K562 (cell line): ENCODE measurements at regions not wholly inside any gene's neighbourhood (a gene's known extent, or its start where the extent isn't known, plus 50 kb on each side); places are given as distances from the start of the nearest gene placed in this dataset.

Source experiments
- ATAC-seq: fragments of 200-7000 bp; cut with Tn5 transposase; 3 replicates; pipeline ENCODE4 v1.9.1; 2020; ENCODE audit warnings: moderate library complexity
- BruUV-seq: library from RNA; stranded (reverse); fragments of 400-500 nt; replicated peaks from 2 replicates; lab custom pipeline; 2021; lab: Mats Ljungman, UMichigan
- CTCF ChIA-PET: fragments of 300-600 bp; formaldehyde crosslinking; extraction: SDS; loops from one replicate; lab custom pipeline; 2021; ENCODE audit warnings: low intra/inter-chr PET ratio; lab: Yijun Ruan, JAX
- POLR2A ChIA-PET: fragments of 300-600, 350-650 bp; sonication (Branson Sonifier 250); formaldehyde crosslinking; extraction: SDS; loops from one replicate; lab custom pipeline; 2021; ENCODE audit warnings: antibody characterized with exemption, inconsistent platforms; lab: Yijun Ruan, JAX
- DNase-seq, 4 experiments: peaks; one replicate each; pipeline versions ENCODE4 v3.0.0 to v3.0.0-alpha.2; 2011 to 2018; ENCODE audit warnings: low spot score in 3 of 4, mixed read lengths in 3 of 4; ENCODE audit errors: extremely low read depth in 1 of 4
- FAIRE-seq: peaks from 2 replicates; lab custom pipeline; 2011; peaks lifted over from hg19 to GRCh38; lab: Jason Lieb, UNC
- H2AFZ ChIP-seq: 2 replicates; pipeline ENCODE4 v1.6.0; 2011; ENCODE audit warnings: low read depth, low read length, control low read depth, inconsistent platforms
- H3K27ac ChIP-seq: fragments of 200-600 bp; 3 replicates; pipeline ENCODE4 v1.8.0; 2011; ENCODE audit warnings: low read depth, mild to moderate bottlenecking, control low read depth, inconsistent platforms, low read length, moderate library complexity, mixed read lengths; ENCODE audit errors: extremely low read depth
- H3K27me3 ChIP-seq, 2 experiments: fragments of 300-600 bp in 1 of 2; 2 replicates in 1 of 2; 3 replicates in 1 of 2; pipeline versions ENCODE4 v1.6.0 to v1.8.0; 2011; ENCODE audit warnings: inconsistent platforms in 2 of 2, low read length in 2 of 2, mild to moderate bottlenecking in 1 of 2, mixed read lengths in 1 of 2, moderate library complexity in 1 of 2; ENCODE audit not compliant: control insufficient read depth in 2 of 2, insufficient read depth in 2 of 2
- H3K36me3 ChIP-seq: fragments of 300-600 bp; 3 replicates; pipeline ENCODE4 v1.8.0; 2011; ENCODE audit warnings: mild to moderate bottlenecking, low read length, inconsistent platforms; ENCODE audit not compliant: control insufficient read depth, insufficient read depth
- H3K4me1 ChIP-seq, 2 experiments: fragments of 200-600 bp in 1 of 2; replicated peaks in 1 of 2; 2 replicates in 1 of 2; 3 replicates in 1 of 2; pipeline versions ENCODE4 v1.5.1 to v1.8.0; 2011; ENCODE audit warnings: inconsistent platforms in 2 of 2, low read length in 2 of 2, mild to moderate bottlenecking in 1 of 2, mixed read lengths in 1 of 2, moderate library complexity in 1 of 2; ENCODE audit not compliant: control insufficient read depth in 2 of 2, insufficient read depth in 2 of 2
- H3K4me2 ChIP-seq: 2 replicates; pipeline ENCODE4 v1.6.1; 2011; ENCODE audit warnings: low read length, control low read depth, inconsistent platforms, mixed read lengths; ENCODE audit not compliant: insufficient read depth
- H3K4me3 ChIP-seq: fragments of 200-600 bp; sonication (generic), shearing (Covaris generic); 2 replicates; pipeline ENCODE4 v1.5.1; 2016; ENCODE audit warnings: control low read depth, inconsistent platforms
- H3K79me2 ChIP-seq: fragments of 200-600 bp; 3 replicates; pipeline ENCODE4 v1.8.0; 2011; ENCODE audit warnings: low read length, inconsistent platforms; ENCODE audit not compliant: control insufficient read depth, insufficient read depth
- H3K9ac ChIP-seq, 2 experiments: 2 replicates each; pipeline versions ENCODE4 v1.6.0 to v1.6.1; 2011; ENCODE audit warnings: low read depth in 2 of 2, low read length in 2 of 2, control low read depth in 1 of 2, inconsistent platforms in 1 of 2, mild to moderate bottlenecking in 1 of 2, mixed read lengths in 1 of 2; ENCODE audit not compliant: insufficient read depth in 1 of 2
- H3K9me1 ChIP-seq: one replicate; pipeline ENCODE4 v1.6.0; 2011; ENCODE audit warnings: inconsistent platforms, mild to moderate bottlenecking, low read length, moderate library complexity; ENCODE audit not compliant: control insufficient read depth, insufficient read depth
- H3K9me3 ChIP-seq: replicated peaks from 2 replicates; pipeline ENCODE4 v1.5.1; 2011; ENCODE audit warnings: low read depth, low read length, inconsistent platforms; ENCODE audit not compliant: control insufficient read depth, insufficient read depth
- H4K20me1 ChIP-seq: replicated peaks from 2 replicates; pipeline ENCODE4 v1.6.1; 2011; ENCODE audit warnings: low read length, inconsistent platforms, mixed read lengths; ENCODE audit not compliant: control insufficient read depth, insufficient read depth
- BRD9 ChIP-seq: fragments of 450-650 bp; IDR thresholded peaks from 2 replicates; pipeline ENCODE4 v1.6.1; 2018; ENCODE audit warnings: low read depth; ENCODE audit not compliant: partially characterized antibody
- CBX1 ChIP-seq: sonication (generic); IDR thresholded peaks from 2 replicates; pipeline ENCODE4 v1.6.1; 2016; ENCODE audit warnings: antibody characterized with exemption, low read depth, mild to moderate bottlenecking
- GABPB1 ChIP-seq: sonication (generic); formaldehyde crosslinking; IDR thresholded peaks from 2 replicates; pipeline ENCODE4 v1.8.0; 2022; ENCODE audit warnings: mild to moderate bottlenecking, missing genetic modification reagents
- HNRNPH1 ChIP-seq: fragments of 200-400 bp; formaldehyde crosslinking; optimal IDR thresholded peaks from 2 replicates; pipeline ENCODE3; 2017; ENCODE audit warnings: low read depth, mild to moderate bottlenecking, low read length, moderate library complexity
- KAT2B ChIP-seq: IDR thresholded peaks from one replicate; pipeline ENCODE4 v1.6.1; 2012; ENCODE audit warnings: low read depth, mild to moderate bottlenecking, control low read depth, inconsistent platforms, low read length, moderate library complexity
- KDM4B ChIP-seq, 2 experiments: fragments of 450-650 bp in 1 of 2; sonication (generic) in 1 of 2; IDR thresholded peaks; 2 replicates each; pipeline ENCODE4 v1.6.1; 2016 to 2017; ENCODE audit warnings: borderline replicate concordance in 2 of 2, antibody characterized with exemption in 1 of 2, low read depth in 1 of 2, mild to moderate bottlenecking in 1 of 2
- KLF1 ChIP-seq: fragments of 450-650 bp; IDR thresholded peaks from 2 replicates; pipeline ENCODE4 v1.6.1; 2016; ENCODE audit warnings: missing genetic modification characterization, missing compliant biosample characterization
- MEF2D ChIP-seq: conservative IDR thresholded peaks from 2 replicates; pipeline ENCODE4 v1.6.1; 2016; ENCODE audit warnings: low read depth, missing genetic modification characterization, missing compliant biosample characterization
- MYBL2 ChIP-seq, 2 experiments: fragments of 450-650 bp in 1 of 2; sonication (generic) in 1 of 2; formaldehyde crosslinking in 1 of 2; IDR thresholded peaks; 2 replicates each; pipeline versions ENCODE4 v1.6.1 to v1.8.1; 2017 to 2022; ENCODE audit warnings: borderline replicate concordance in 1 of 2, inconsistent platforms in 1 of 2, low read depth in 1 of 2, mild to moderate bottlenecking in 1 of 2, missing genetic modification reagents in 1 of 2, moderate library complexity in 1 of 2
- RBM17 ChIP-seq: fragments of 200-400 bp; formaldehyde crosslinking; IDR thresholded peaks from 2 replicates; pipeline ENCODE4 v1.6.1; 2017; ENCODE audit warnings: low read depth, mild to moderate bottlenecking, low read length, borderline replicate concordance
- STAG1 ChIP-seq: sonication (generic); formaldehyde crosslinking; IDR thresholded peaks from 2 replicates; pipeline ENCODE4 v1.5.0; 2020; ENCODE audit warnings: missing genetic modification reagents, borderline replicate concordance
- WGBS: fragments of 100-300 bp; shearing (Covaris generic); methylation state at CpG from one replicate; pipeline ENCODE4 v1.1.6; 2016; ENCODE audit warnings: low coverage, mixed read lengths; ENCODE audit not compliant: insufficient coverage; ENCODE audit errors: missing lambda C conversion rate; 5-methylcytosine and 5-hydroxymethylcytosine counted together
- in situ Hi-C: fragments of 300-500 bp; cut with MboI; formaldehyde crosslinking; loops from 4 replicates; pipeline ENCODE4 v1.15.0; 2018; ENCODE audit warnings: inconsistent platforms, mixed read lengths
- intact Hi-C: fragments of 100-400 bp; cut with micrococcal nuclease; formaldehyde crosslinking; loops from 2 replicates; pipeline ENCODE4 v1.14.2; 2022
- TF ChIP-seq, protein P1 (sequence below): fragments of 250-450 bp; sonication (Bioruptor Pico); IDR thresholded peaks from 2 replicates; pipeline ENCODE4 v1.8.0; 2022; ENCODE audit warnings: moderate library complexity, mild to moderate bottlenecking, inconsistent platforms

DNA sequence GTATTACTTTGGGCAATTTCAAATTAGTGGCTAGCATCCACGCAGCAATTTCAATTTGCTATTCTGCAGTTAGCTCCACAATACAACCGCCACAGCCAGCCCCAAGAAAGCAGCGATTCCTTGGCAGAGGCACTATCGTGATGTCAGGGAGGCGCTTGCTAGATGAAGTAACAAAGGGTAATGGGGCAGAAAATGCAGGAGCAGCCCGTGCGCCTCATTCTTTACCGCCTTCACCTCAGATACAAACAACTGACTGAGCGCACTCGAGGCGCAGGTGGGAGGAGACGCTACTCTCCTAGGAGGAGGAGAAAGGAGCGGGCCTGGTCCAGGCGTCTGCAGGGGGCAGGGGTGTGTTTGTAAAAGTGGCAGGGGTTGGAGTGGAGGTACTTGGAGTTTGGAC lies 76.9 kb upstream of the ASB18 start:
- FAIRE-seq (no peak), DNase-seq (no peak), ATAC-seq (no peak)
- H3K9ac ChIP-seq: no peak overlapping the region
- H3K4me3 ChIP-seq: no peak overlapping the region
- no peaks in the 10 kb centered on the region for H3K4me1 ChIP-seq
- no peaks in the 10 kb centered on the region for H3K79me2 ChIP-seq
- no peak for TF ChIP-seq MYBL2 (IDR thresholded peaks at IDR 0.05; ENCODE audit: low read depth)
- TF ChIP-seq MYBL2 (CRISPR knock-in tag; IDR thresholded peaks at IDR 0.05; ENCODE audit: borderline replicate concordance): no peak
- TF ChIP-seq KAT2B: no peak
- TF ChIP-seq BRD9: no peak
- no peak for TF ChIP-seq RBM17
- no peak for TF ChIP-seq CBX1
- no peak for TF ChIP-seq HNRNPH1
- no peak for TF ChIP-seq MEF2D (tag)
- TF ChIP-seq STAG1 (CRISPR knock-in tag): no peak
- TF ChIP-seq, protein P1, sequence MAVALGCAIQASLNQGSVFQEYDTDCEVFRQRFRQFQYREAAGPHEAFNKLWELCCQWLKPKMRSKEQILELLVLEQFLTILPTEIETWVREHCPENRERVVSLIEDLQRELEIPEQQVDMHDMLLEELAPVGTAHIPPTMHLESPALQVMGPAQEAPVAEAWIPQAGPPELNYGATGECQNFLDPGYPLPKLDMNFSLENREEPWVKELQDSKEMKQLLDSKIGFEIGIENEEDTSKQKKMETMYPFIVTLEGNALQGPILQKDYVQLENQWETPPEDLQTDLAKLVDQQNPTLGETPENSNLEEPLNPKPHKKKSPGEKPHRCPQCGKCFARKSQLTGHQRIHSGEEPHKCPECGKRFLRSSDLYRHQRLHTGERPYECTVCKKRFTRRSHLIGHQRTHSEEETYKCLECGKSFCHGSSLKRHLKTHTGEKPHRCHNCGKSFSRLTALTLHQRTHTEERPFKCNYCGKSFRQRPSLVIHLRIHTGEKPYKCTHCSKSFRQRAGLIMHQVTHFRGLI (CRISPR knock-in tag): no peak
- TF ChIP-seq GABPB1 (CRISPR knock-in tag): no peak
- TF ChIP-seq KDM4B (IDR thresholded peaks at IDR 0.05; ENCODE audit: borderline replicate concordance in 2 of 2, low read depth in 1 of 2): no peak
- no peak for TF ChIP-seq KLF1
- H3K9me3 ChIP-seq: no peaks in the 10 kb centered on the region
- no peak overlapping the region for H3K4me2 ChIP-seq
- H3K36me3 ChIP-seq: no peaks in the 10 kb centered on the region
- BruUV-seq: no TSS peak
- in situ Hi-C loops (loop anchor here (10.0 kb wide), 1 partner anchor 714 kb away; no protein-coding TSS in a partner anchor), intact Hi-C loops (no loop called here)
- H4K20me1 ChIP-seq: no peaks in the 10 kb centered on the region
- no peaks in the 10 kb centered on the region for H3K9me1 ChIP-seq
- 0% methylated on average over 5 of the region's 14 CpGs for WGBS
- POLR2A ChIA-PET: no interaction called here
- H2AFZ ChIP-seq: no peak overlapping the region
- H3K27me3 ChIP-seq: peaks cover 0 to 31% of the 10 kb centered on the region in 2 experiments; a peak in 3 of 5 replicates
- CTCF ChIA-PET: no interaction called here
- H3K27ac ChIP-seq: no peak overlapping the region
